Tibial nerve (tissue), 4 donors: ENCODE measurements at regions not wholly inside any gene's neighbourhood (a gene's known extent, or its start where the extent isn't known, plus 50 kb on each side); places are given as distances from the start of the nearest gene placed in this dataset.

Experiments
- DNase-seq, 2 donors: peaks; one replicate each; pipeline ENCODE4 v3.0.0-alpha.2; 2019; ENCODE audit warnings: low spot score in 2 of 2
- H3K27ac ChIP-seq, 4 donors: fragments of 200-600 bp; sonication (generic) in 3 of 4; one replicate each; pipeline ENCODE4 v1.5.1; 2017 to 2019; ENCODE audit warnings: mild to moderate bottlenecking in 1 of 4
- H3K27me3 ChIP-seq, 2 donors: fragments of 200-600 bp; sonication (generic) in 1 of 2; one replicate each; pipeline versions ENCODE4 v1.5.1 to v1.6.0; 2017 to 2019
- H3K36me3 ChIP-seq, 3 donors: fragments of 200-600 bp; sonication (generic); one replicate each; pipeline ENCODE4 v1.5.1; 2018 to 2019
- H3K4me1 ChIP-seq, 4 donors: fragments of 200-600 bp; sonication (generic) in 3 of 4; one replicate each; pipeline ENCODE4 v1.5.1; 2017 to 2019
- H3K4me3 ChIP-seq, 4 donors: fragments of 200-600 bp; sonication (generic) in 3 of 4; one replicate each; pipeline ENCODE4 v1.5.1; 2017 to 2019; ENCODE audit warnings: mild to moderate bottlenecking in 1 of 4, moderate library complexity in 1 of 4
- H3K9me3 ChIP-seq, 4 donors: fragments of 200-600 bp; sonication (generic) in 3 of 4; one replicate each; pipeline ENCODE4 v1.5.1; 2017 to 2019
- CTCF ChIP-seq, 5 experiments: fragments of 200-600 bp in 3 of 5; fragments of 450-650 bp in 2 of 5; sonication (generic) in 3 of 5; IDR thresholded peaks; one replicate each; pipeline ENCODE4 v1.5.1; 2016 to 2019; ENCODE audit warnings: antibody characterized with exemption in 5 of 5, mild to moderate bottlenecking in 3 of 5, moderate library complexity in 2 of 5
- EP300 ChIP-seq, 2 donors: sonication (generic); formaldehyde crosslinking; IDR thresholded peaks; one replicate each; pipeline ENCODE4 v1.6.1; 2017; ENCODE audit warnings: antibody characterized with exemption in 2 of 2, mild to moderate bottlenecking in 1 of 2
- POLR2A ChIP-seq, 2 donors: fragments of 450-650 bp; IDR thresholded peaks; one replicate each; pipeline ENCODE4 v1.6.1; 2017; ENCODE audit warnings: antibody characterized with exemption in 2 of 2, mild to moderate bottlenecking in 2 of 2, moderate library complexity in 2 of 2
- WGBS, 2 donors: methylation state at CpG; one replicate each; pipeline ENCODE4 v1.1.5; 2018; 5-methylcytosine and 5-hydroxymethylcytosine counted together

GRCh38 chr9:118631956-118632355 is 737.3 kb downstream of the BRINP1 start:
- H3K36me3 ChIP-seq = no peaks in the 10 kb centered on the region
- TF ChIP-seq POLR2A (IDR thresholded peaks at IDR 0.05) = no peak
- TF ChIP-seq CTCF (IDR thresholded peaks at IDR 0.05) = no peak
- no peak for TF ChIP-seq EP300 (IDR thresholded peaks at IDR 0.05)
- H3K27ac ChIP-seq = no peak overlapping the region
- H3K27me3 ChIP-seq = no peaks in the 10 kb centered on the region
- 82 to 83% methylated on average over 4 of the region's 4 CpGs for WGBS, 2 donors
- no peak overlapping the region for H3K4me3 ChIP-seq
- peaks cover 0 to 11% (median 0%) of the 10 kb centered on the region in 4 donors for H3K9me3 ChIP-seq
- H3K4me1 ChIP-seq = no peaks in the 10 kb centered on the region
- DNase-seq = no peak

- no peak overlapping the region for H3K4me3 ChIP-seq
- H3K27me3 ChIP-seq = no peaks in the 10 kb centered on the region
- WGBS, 2 donors = 47 to 55% methylated on average over 3 of the region's 3 CpGs
- TF ChIP-seq CTCF (IDR thresholded peaks at IDR 0.05) (no peak), EP300 (IDR thresholded peaks at IDR 0.05) (no peak), POLR2A (IDR thresholded peaks at IDR 0.05) (no peak)
- no peak overlapping the region for H3K27ac ChIP-seq
- H3K9me3 ChIP-seq = peaks cover 0 to 19% (median 0%) of the 10 kb centered on the region in 4 donors
- no peaks in the 10 kb centered on the region for H3K4me1 ChIP-seq
- H3K36me3 ChIP-seq = no peaks in the 10 kb centered on the region
- no peak for DNase-seq
Observed at GRCh38 chr9:118635416-118635815, 733.8 kb downstream of the BRINP1 start.

DNA sequence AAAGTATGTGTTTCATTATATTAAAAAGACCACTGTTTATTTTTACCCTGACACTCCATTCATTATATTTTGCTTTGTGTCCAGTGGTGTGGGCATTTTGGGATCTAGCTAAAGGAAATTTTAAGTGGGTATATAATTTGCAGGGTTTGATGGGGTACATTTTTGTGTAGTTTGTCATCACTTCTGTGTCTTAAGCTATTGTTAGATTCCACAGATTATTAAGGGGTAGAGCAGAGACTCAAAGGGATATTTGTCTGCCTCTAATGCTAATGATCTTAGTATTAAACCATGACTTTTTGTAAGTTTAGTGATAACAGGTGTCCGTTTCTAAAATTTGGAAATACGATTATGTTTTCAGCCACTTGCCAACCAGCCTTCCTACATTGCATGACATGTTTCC is 731.6 kb downstream of the BRINP1 start:
- no peak for DNase-seq
- Histone ChIP-seq H3K4me3 (no peak overlapping the region), H3K4me1 (no peaks in the 10 kb centered on the region), H3K27me3 (no peaks in the 10 kb centered on the region), H3K36me3 (no peaks in the 10 kb centered on the region), H3K9me3 (peaks cover 0 to 13% (median 0%) of the 10 kb centered on the region in 4 donors), H3K27ac (no peak overlapping the region)
- 75 to 84% methylated on average over 2 of the region's 2 CpGs for WGBS, 2 donors
- TF ChIP-seq CTCF (IDR thresholded peaks at IDR 0.05) = no peak
- TF ChIP-seq EP300 (IDR thresholded peaks at IDR 0.05) = no peak
- TF ChIP-seq POLR2A (IDR thresholded peaks at IDR 0.05) = no peak

DNA sequence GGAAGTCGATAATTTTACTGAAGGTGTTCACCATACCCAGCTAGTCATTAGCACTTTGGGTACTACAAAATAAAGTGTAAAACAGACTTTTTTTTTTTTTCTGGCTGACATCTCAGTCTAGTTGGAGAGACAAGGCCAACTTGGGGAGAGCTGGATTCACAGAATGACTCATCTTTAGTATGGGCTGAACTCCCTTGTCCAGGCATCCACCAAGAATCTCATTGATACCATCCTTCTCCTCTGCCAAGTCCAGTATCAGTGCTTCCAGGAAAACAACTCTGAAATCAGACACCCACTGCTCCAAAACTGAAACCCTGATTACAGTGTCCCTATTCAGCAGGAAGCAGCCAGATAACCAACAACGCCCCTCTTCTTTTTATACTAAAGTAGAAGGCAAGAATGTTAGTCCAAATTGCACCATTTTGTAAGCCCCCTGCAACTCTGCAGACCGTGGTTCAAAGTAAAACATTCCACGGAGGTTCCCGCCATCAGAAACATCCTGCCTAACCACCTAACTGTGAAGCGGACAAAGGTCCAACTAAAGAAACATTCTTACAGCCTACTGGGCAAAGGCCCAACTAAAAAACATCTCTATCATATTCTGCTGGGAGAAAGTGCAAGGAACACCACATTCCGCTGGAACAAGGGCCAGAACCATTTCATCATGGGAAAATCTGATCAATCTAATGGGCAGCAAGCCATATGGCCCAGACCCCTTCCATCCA is 728.2 kb downstream of the BRINP1 start:
- no peaks in the 10 kb centered on the region for H3K36me3 ChIP-seq
- H3K4me3 ChIP-seq = no peak overlapping the region
- H3K4me1 ChIP-seq = no peaks in the 10 kb centered on the region
- no peak overlapping the region for H3K27ac ChIP-seq
- no peaks in the 10 kb centered on the region for H3K27me3 ChIP-seq
- WGBS, 2 donors = 66 to 85% methylated on average over 7 of the region's 7 CpGs
- TF ChIP-seq POLR2A (IDR thresholded peaks at IDR 0.05) = no peak
- TF ChIP-seq CTCF (IDR thresholded peaks at IDR 0.05) = no peak
- TF ChIP-seq EP300 (IDR thresholded peaks at IDR 0.05) = no peak
- peaks cover 0 to 10% (median 0%) of the 10 kb centered on the region in 4 donors for H3K9me3 ChIP-seq
- no peak for DNase-seq

- no peak for DNase-seq
- no peaks in the 10 kb centered on the region for H3K4me1 ChIP-seq
- H3K36me3 ChIP-seq = no peaks in the 10 kb centered on the region
- peaks cover 0 to 19% (median 0%) of the 10 kb centered on the region in 4 donors for H3K9me3 ChIP-seq
- no peak for TF ChIP-seq CTCF (IDR thresholded peaks at IDR 0.05)
- 42 to 58% methylated on average over 2 of the region's 2 CpGs for WGBS, 2 donors
- H3K27me3 ChIP-seq = no peaks in the 10 kb centered on the region
- no peak overlapping the region for H3K4me3 ChIP-seq
- H3K27ac ChIP-seq = no peak overlapping the region
Observed at GRCh38 chr9:118643118-118643517, 726.1 kb downstream of the BRINP1 start.
